ENCODE measurements at regions not wholly inside any gene's neighbourhood (a gene's known extent, or its start where the extent isn't known, plus 50 kb on each side); places are given as distances from the start of the nearest gene placed in this dataset.

GRCh38 chr12:90207799-90208198 is 499.2 kb upstream of the ATP2B1 start:
- TF ChIP-seq, protein P1, sequence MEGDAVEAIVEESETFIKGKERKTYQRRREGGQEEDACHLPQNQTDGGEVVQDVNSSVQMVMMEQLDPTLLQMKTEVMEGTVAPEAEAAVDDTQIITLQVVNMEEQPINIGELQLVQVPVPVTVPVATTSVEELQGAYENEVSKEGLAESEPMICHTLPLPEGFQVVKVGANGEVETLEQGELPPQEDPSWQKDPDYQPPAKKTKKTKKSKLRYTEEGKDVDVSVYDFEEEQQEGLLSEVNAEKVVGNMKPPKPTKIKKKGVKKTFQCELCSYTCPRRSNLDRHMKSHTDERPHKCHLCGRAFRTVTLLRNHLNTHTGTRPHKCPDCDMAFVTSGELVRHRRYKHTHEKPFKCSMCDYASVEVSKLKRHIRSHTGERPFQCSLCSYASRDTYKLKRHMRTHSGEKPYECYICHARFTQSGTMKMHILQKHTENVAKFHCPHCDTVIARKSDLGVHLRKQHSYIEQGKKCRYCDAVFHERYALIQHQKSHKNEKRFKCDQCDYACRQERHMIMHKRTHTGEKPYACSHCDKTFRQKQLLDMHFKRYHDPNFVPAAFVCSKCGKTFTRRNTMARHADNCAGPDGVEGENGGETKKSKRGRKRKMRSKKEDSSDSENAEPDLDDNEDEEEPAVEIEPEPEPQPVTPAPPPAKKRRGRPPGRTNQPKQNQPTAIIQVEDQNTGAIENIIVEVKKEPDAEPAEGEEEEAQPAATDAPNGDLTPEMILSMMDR (IDR thresholded peaks at IDR 0.05; ENCODE audit: low read length) = no peak
- no peak for TF ChIP-seq EZH2 (optimal IDR thresholded peaks at IDR 0.05; ENCODE audit: low read depth, low read length)
